ENCODE measurements at regions not wholly inside any gene's neighbourhood (a gene's known extent, or its start where the extent isn't known, plus 50 kb on each side); places are given as distances from the start of the nearest gene placed in this dataset.

DNA sequence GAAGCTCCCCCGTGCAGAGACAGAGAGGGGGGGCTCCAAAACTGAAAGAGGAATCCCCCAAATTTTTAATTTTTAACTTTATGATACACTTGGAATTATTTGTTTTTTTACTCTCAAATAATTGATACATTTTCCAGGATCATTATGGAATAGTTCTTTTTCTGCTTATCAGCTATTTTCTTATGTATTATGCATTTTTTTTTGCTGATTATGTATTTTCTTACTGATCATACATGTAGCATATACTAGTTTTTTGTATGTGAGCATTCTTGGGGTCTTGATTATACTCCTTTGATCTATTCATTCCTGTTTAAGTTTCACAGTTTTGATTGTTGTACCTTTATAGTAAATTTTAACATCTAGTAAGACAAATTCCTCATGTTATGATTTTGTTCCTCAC is 55.5 kb upstream of the LDHB start:
- no peak for TF ChIP-seq POLR2AphosphoS5 (IDR thresholded peaks at IDR 0.05)
- TF ChIP-seq, protein P1, sequence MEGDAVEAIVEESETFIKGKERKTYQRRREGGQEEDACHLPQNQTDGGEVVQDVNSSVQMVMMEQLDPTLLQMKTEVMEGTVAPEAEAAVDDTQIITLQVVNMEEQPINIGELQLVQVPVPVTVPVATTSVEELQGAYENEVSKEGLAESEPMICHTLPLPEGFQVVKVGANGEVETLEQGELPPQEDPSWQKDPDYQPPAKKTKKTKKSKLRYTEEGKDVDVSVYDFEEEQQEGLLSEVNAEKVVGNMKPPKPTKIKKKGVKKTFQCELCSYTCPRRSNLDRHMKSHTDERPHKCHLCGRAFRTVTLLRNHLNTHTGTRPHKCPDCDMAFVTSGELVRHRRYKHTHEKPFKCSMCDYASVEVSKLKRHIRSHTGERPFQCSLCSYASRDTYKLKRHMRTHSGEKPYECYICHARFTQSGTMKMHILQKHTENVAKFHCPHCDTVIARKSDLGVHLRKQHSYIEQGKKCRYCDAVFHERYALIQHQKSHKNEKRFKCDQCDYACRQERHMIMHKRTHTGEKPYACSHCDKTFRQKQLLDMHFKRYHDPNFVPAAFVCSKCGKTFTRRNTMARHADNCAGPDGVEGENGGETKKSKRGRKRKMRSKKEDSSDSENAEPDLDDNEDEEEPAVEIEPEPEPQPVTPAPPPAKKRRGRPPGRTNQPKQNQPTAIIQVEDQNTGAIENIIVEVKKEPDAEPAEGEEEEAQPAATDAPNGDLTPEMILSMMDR (IDR thresholded peaks at IDR 0.05): no peak
- TF ChIP-seq POLR2A (IDR thresholded peaks at IDR 0.05): no peak
- TF ChIP-seq EP300 (IDR thresholded peaks at IDR 0.05): no peak

Measured in gastroesophageal sphincter (tissue), 3 donors.